GM23338 (cell line): ENCODE measurements at regions not wholly inside any gene's neighbourhood (a gene's known extent, or its start where the extent isn't known, plus 50 kb on each side); places are given as distances from the start of the nearest gene placed in this dataset.

ENCODE experiments used
- ATAC-seq: fragments of 200-7000 bp; cut with Tn5 transposase; 3 replicates; pipeline ENCODE4 v1.9.1; 2020
- DNase-seq: peaks from one replicate; pipeline ENCODE4 v3.0.0-alpha.2; 2015; ENCODE audit warnings: low spot score
- H2AFZ ChIP-seq: fragments of 200-600 bp; sonication (generic); 2 replicates; pipeline ENCODE4 v1.8.0; 2016; ENCODE audit warnings: antibody characterized with exemption, mild to moderate bottlenecking, moderate library complexity
- H3F3A ChIP-seq: fragments of 200-600 bp; sonication (generic); replicated peaks from 2 replicates; pipeline ENCODE4 v1.8.0; 2017; ENCODE audit warnings: antibody characterized with exemption, mixed run types, low read depth
- H3K27ac ChIP-seq: fragments of 200-600 bp; sonication (generic); 2 replicates; pipeline ENCODE4 v1.6.1; 2016; ENCODE audit warnings: low read depth
- H3K27me3 ChIP-seq: fragments of 200-600 bp; sonication (generic); 2 replicates; pipeline ENCODE4 v1.8.0; 2016; ENCODE audit warnings: mild to moderate bottlenecking, mixed run types, moderate library complexity; ENCODE audit not compliant: insufficient read depth
- H3K36me3 ChIP-seq: fragments of 200-600 bp; sonication (generic); 2 replicates; pipeline ENCODE4 v1.8.0; 2016; ENCODE audit warnings: mild to moderate bottlenecking; ENCODE audit not compliant: insufficient read depth
- H3K4me1 ChIP-seq: fragments of 200-600 bp; sonication (generic); 2 replicates; pipeline ENCODE4 v1.8.0; 2016; ENCODE audit warnings: mild to moderate bottlenecking, moderate library complexity; ENCODE audit not compliant: insufficient read depth
- H3K4me2 ChIP-seq: fragments of 200-600 bp; sonication (generic); 2 replicates; pipeline ENCODE4 v1.7.1; 2017; ENCODE audit warnings: mixed run types
- H3K4me3 ChIP-seq: fragments of 200-600 bp; sonication (generic); 2 replicates; pipeline ENCODE4 v1.6.1; 2016; ENCODE audit warnings: mixed run types
- H3K79me2 ChIP-seq: fragments of 200-600 bp; sonication (generic); replicated peaks from 2 replicates; pipeline ENCODE4 v1.8.0; 2017; ENCODE audit warnings: mild to moderate bottlenecking; ENCODE audit not compliant: insufficient read depth
- H3K9me2 ChIP-seq: fragments of 200-600 bp; sonication (generic); 2 replicates; pipeline ENCODE4 v1.8.0; 2017; ENCODE audit not compliant: insufficient read depth
- H4K20me1 ChIP-seq: fragments of 200-600 bp; sonication (generic); replicated peaks from 2 replicates; pipeline ENCODE4 v1.8.0; 2017; ENCODE audit warnings: mild to moderate bottlenecking; ENCODE audit not compliant: insufficient read depth
- H3K27ac Mint-ChIP-seq: 2 replicates; pipeline ENCODE4 v1.8.0; 2020; ENCODE audit warnings: inconsistent platforms, mild to moderate bottlenecking, moderate library complexity, mixed read lengths
- H3K27me3 Mint-ChIP-seq: 3 replicates; pipeline ENCODE4 v1.8.0; 2022; ENCODE audit warnings: low read depth, mild to moderate bottlenecking, moderate library complexity, mixed read lengths, inconsistent platforms; ENCODE audit not compliant: insufficient read depth, poor library complexity
- H3K36me3 Mint-ChIP-seq: 3 replicates; pipeline ENCODE4 v1.8.0; 2021; ENCODE audit warnings: low read depth, mild to moderate bottlenecking, inconsistent platforms, moderate library complexity, mixed read lengths
- H3K4me1 Mint-ChIP-seq: 3 replicates; pipeline ENCODE4 v1.8.0; 2020; ENCODE audit warnings: mild to moderate bottlenecking, inconsistent platforms, mixed read lengths
- H3K4me3 Mint-ChIP-seq: 3 replicates; pipeline ENCODE4 v1.8.0; 2021; ENCODE audit warnings: moderate library complexity, mild to moderate bottlenecking, inconsistent platforms, mixed read lengths
- H3K9me3 Mint-ChIP-seq: 3 replicates; pipeline ENCODE4 v1.8.0; 2020; ENCODE audit warnings: moderate library complexity, mild to moderate bottlenecking, inconsistent platforms, mixed read lengths
- CREB1 ChIP-seq: fragments of 250-450 bp; sonication (Bioruptor Pico); IDR thresholded peaks from 2 replicates; pipeline ENCODE4 v1.5.0; 2020; ENCODE audit warnings: low read depth, mild to moderate bottlenecking, moderate library complexity
- CTCF ChIP-seq, 2 experiments: fragments of 200-600 bp in 1 of 2; sonication (generic) in 1 of 2; conservative IDR thresholded peaks; 2 replicates each; pipeline versions ENCODE4 v1.5.1 to v1.6.1; 2016 to 2017; ENCODE audit warnings: antibody characterized with exemption in 2 of 2, low read depth in 2 of 2, mild to moderate bottlenecking in 2 of 2, moderate library complexity in 1 of 2
- ETS1 ChIP-seq: IDR thresholded peaks from 2 replicates; pipeline ENCODE4 v1.6.1; 2016; ENCODE audit warnings: antibody characterized with exemption
- EZH2 ChIP-seq: fragments of 200-600 bp; sonication (generic); IDR thresholded peaks from one replicate; pipeline ENCODE4 v1.8.0; 2017; ENCODE audit warnings: antibody characterized with exemption, mild to moderate bottlenecking, low read depth; ENCODE audit not compliant: unreplicated experiment
- EZH2phosphoT487 ChIP-seq: fragments of 200-600 bp; sonication (generic); IDR thresholded peaks from one replicate; pipeline ENCODE4 v1.8.1; 2018; ENCODE audit warnings: antibody characterized with exemption; ENCODE audit not compliant: unreplicated experiment
- POLR2AphosphoS5 ChIP-seq: IDR thresholded peaks from 2 replicates; pipeline ENCODE4 v1.6.1; 2016; ENCODE audit warnings: antibody characterized with exemption, low read depth
- REST ChIP-seq: IDR thresholded peaks from one replicate; pipeline ENCODE4 v1.6.1; 2018; ENCODE audit warnings: antibody characterized with exemption; ENCODE audit not compliant: unreplicated experiment
- STAT1 ChIP-seq: IDR thresholded peaks from one replicate; pipeline ENCODE4 v1.6.1; 2016; ENCODE audit warnings: antibody characterized with exemption; ENCODE audit not compliant: unreplicated experiment
- ZNF114 ChIP-seq: fragments of 250-450 bp; sonication (Bioruptor Pico); IDR thresholded peaks from 2 replicates; pipeline ENCODE4 v1.5.0; 2020; ENCODE audit warnings: mild to moderate bottlenecking, moderate library complexity
- ZNF462 ChIP-seq: fragments of 250-450 bp; sonication (Bioruptor Pico); IDR thresholded peaks from 2 replicates; pipeline ENCODE4 v1.5.0; 2020; ENCODE audit warnings: mild to moderate bottlenecking, moderate library complexity

- TF ChIP-seq REST (no peak), POLR2AphosphoS5 (no peak), EZH2phosphoT487 (no peak), ZNF114 (CRISPR knock-in tag) (no peak), ETS1 (no peak)
These were observed 1546.2 kb downstream of the OLFM4 start (continued) for GRCh38 chr13:54574791-54575190.

- Histone ChIP-seq H3K4me3 (no peak overlapping the region), H3F3A (no peaks in the 10 kb centered on the region), H3K79me2 (no peaks in the 10 kb centered on the region), H3K4me1 (peaks cover 3% of the 10 kb centered on the region; the same call in 1 of the 2 replicates), H3K36me3 (no peaks in the 10 kb centered on the region), H3K9me2 (peaks cover 4% of the 10 kb centered on the region; the same call in 1 of the 2 replicates), H3K27ac (no peak overlapping the region), H4K20me1 (no peaks in the 10 kb centered on the region), H3K27me3 (no peaks in the 10 kb centered on the region), H2AFZ (no peak overlapping the region), H3K4me2 (no peak overlapping the region)
- peaks cover 3% of the 10 kb centered on the region; the same call in 2 of the 3 replicates for H3K9me3 Mint-ChIP-seq
- no peak for ATAC-seq
- peaks cover 7% of the 10 kb centered on the region; the same call in 2 of the 3 replicates for H3K4me1 Mint-ChIP-seq
- no peaks in the 10 kb centered on the region for H3K27me3 Mint-ChIP-seq
- H3K27ac Mint-ChIP-seq, result no peak overlapping the region
- no peak overlapping the region for H3K4me3 Mint-ChIP-seq
- H3K36me3 Mint-ChIP-seq, result peaks cover 8% of the 10 kb centered on the region; the same call in 2 of the 3 replicates
- DNase-seq, result no peak
- TF ChIP-seq ZNF462 (no peak), STAT1 (no peak), EZH2 (no peak), CTCF (conservative IDR thresholded peaks at IDR 0.05; ENCODE audit: low read depth in 2 of 2) (no peak), CREB1 (CRISPR knock-in tag) (no peak), ETS1 (no peak)
These were observed 1562.9 kb downstream of the OLFM4 start for GRCh38 chr13:54591540-54591939.
